HepG2 (cell line): ENCODE measurements at regions not wholly inside any gene's neighbourhood (a gene's known extent, or its start where the extent isn't known, plus 50 kb on each side); places are given as distances from the start of the nearest gene placed in this dataset.

Experiments
- BHLHE40 ChIP-seq: IDR thresholded peaks from 2 replicates; pipeline ENCODE4 v1.6.1; 2011; ENCODE audit warnings: low read length, improper control_type of control experiment
- GABPB1 ChIP-seq: IDR thresholded peaks from 2 replicates; pipeline ENCODE4 v1.6.1; 2016; ENCODE audit warnings: mild to moderate bottlenecking, missing genetic modification reagents, moderate library complexity, missing compliant biosample characterization
- HMGXB4 ChIP-seq, 2 experiments: sonication (generic) in 1 of 2; formaldehyde crosslinking in 1 of 2; IDR thresholded peaks; 2 replicates each; pipeline versions ENCODE4 v1.4.0 to v1.6.1; 2018 to 2020; ENCODE audit warnings: missing genetic modification reagents in 2 of 2, borderline replicate concordance in 1 of 2, low read depth in 1 of 2, mild to moderate bottlenecking in 1 of 2, missing biosample characterization in 1 of 2
- IKZF4 ChIP-seq: sonication (generic); formaldehyde crosslinking; IDR thresholded peaks from 2 replicates; pipeline ENCODE4 v1.5.1; 2020; ENCODE audit warnings: borderline replicate concordance, mild to moderate bottlenecking, low read depth, missing genetic modification reagents; ENCODE audit errors: not compliant biosample characterization
- JDP2 ChIP-seq: sonication (generic); formaldehyde crosslinking; IDR thresholded peaks from 2 replicates; pipeline ENCODE4 v1.8.1; 2022; ENCODE audit warnings: missing genetic modification reagents, borderline replicate concordance
- NAIF1 ChIP-seq: sonication (generic); formaldehyde crosslinking; IDR thresholded peaks from 2 replicates; pipeline ENCODE4 v1.5.0; 2020; ENCODE audit warnings: mild to moderate bottlenecking, missing genetic modification reagents, borderline replicate concordance
- NFKBIZ ChIP-seq: IDR thresholded peaks from 2 replicates; pipeline ENCODE4 v1.6.1; 2018; ENCODE audit warnings: missing genetic modification reagents, missing compliant biosample characterization
- PRDM15 ChIP-seq: sonication (generic); formaldehyde crosslinking; IDR thresholded peaks from 2 replicates; pipeline ENCODE4 v1.4.0; 2020; ENCODE audit warnings: missing genetic modification reagents
- REL ChIP-seq: sonication (generic); formaldehyde crosslinking; conservative IDR thresholded peaks from 2 replicates; pipeline ENCODE4 v1.8.0; 2022; ENCODE audit warnings: mild to moderate bottlenecking, missing genetic modification reagents, moderate library complexity
- SSRP1 ChIP-seq: IDR thresholded peaks from 2 replicates; pipeline ENCODE4 v1.6.1; 2016; ENCODE audit warnings: control low read depth
- STAG1 ChIP-seq: sonication (generic); formaldehyde crosslinking; IDR thresholded peaks from 2 replicates; pipeline ENCODE4 v1.4.0; 2020; ENCODE audit warnings: missing genetic modification reagents
- TERF1 ChIP-seq: sonication (generic); formaldehyde crosslinking; IDR thresholded peaks from 2 replicates; pipeline ENCODE4 v1.8.0; 2022; ENCODE audit warnings: mild to moderate bottlenecking, missing genetic modification reagents, moderate library complexity
- ZC3H13 ChIP-seq: sonication (generic); formaldehyde crosslinking; IDR thresholded peaks from 2 replicates; pipeline ENCODE4 v1.8.1; 2023; ENCODE audit warnings: mild to moderate bottlenecking, missing genetic modification reagents, moderate library complexity
- ZC3H4 ChIP-seq: sonication (generic); formaldehyde crosslinking; IDR thresholded peaks from 2 replicates; pipeline ENCODE4 v1.4.0; 2020; ENCODE audit warnings: missing genetic modification reagents, borderline replicate concordance
- ZEB1 ChIP-seq: IDR thresholded peaks from 2 replicates; pipeline ENCODE4 v1.6.1; 2012; ENCODE audit warnings: mild to moderate bottlenecking, low read depth, inconsistent platforms; ENCODE audit not compliant: insufficient replicate concordance
- ZNF280D ChIP-seq: sonication (generic); formaldehyde crosslinking; IDR thresholded peaks from 2 replicates; pipeline ENCODE4 v1.5.1; 2020; ENCODE audit warnings: mild to moderate bottlenecking, missing genetic modification reagents
- ZNF747 ChIP-seq: sonication (generic); formaldehyde crosslinking; IDR thresholded peaks from 2 replicates; pipeline ENCODE4 v1.8.1; 2023; ENCODE audit warnings: missing genetic modification reagents, mild to moderate bottlenecking, borderline replicate concordance
- ZSCAN22 ChIP-seq: sonication (generic); formaldehyde crosslinking; IDR thresholded peaks from 2 replicates; pipeline ENCODE4 v1.4.0; 2020; ENCODE audit warnings: mild to moderate bottlenecking, missing genetic modification reagents

GRCh38 chr3:188003188-188004171 lies 150.5 kb upstream of the LPP start (continued):
- TF ChIP-seq BHLHE40: no peak
- no peak for TF ChIP-seq ZEB1
- TF ChIP-seq ZNF747: peak; percentile 46; the same call in 1 of the 2 replicates
- TF ChIP-seq ZC3H13 (CRISPR knock-in tag): no peak
- TF ChIP-seq PRDM15 (CRISPR knock-in tag): peak; percentile 72; the same call in 1 of the 2 replicates
- TF ChIP-seq JDP2 (CRISPR knock-in tag): no peak
- peak in 1 of 2 experiments; percentile 53; a peak in 2 of 4 replicates for TF ChIP-seq HMGXB4 (CRISPR knock-in tag; IDR thresholded peaks at IDR 0.05; ENCODE audit: borderline replicate concordance in 1 of 2, low read depth in 1 of 2)
- TF ChIP-seq ZC3H4 (CRISPR knock-in tag): peak; percentile 87; the same call in 1 of the 2 replicates
- TF ChIP-seq IKZF4 (CRISPR knock-in tag): peak; percentile 19
- no peak; the same call in 1 of the 2 replicates for TF ChIP-seq GABPB1 (CRISPR knock-in tag)
- no peak for TF ChIP-seq TERF1 (CRISPR knock-in tag)
- no peak for TF ChIP-seq ZSCAN22 (CRISPR knock-in tag)
- TF ChIP-seq STAG1 (CRISPR knock-in tag): peak; percentile 22
- TF ChIP-seq REL (CRISPR knock-in tag): no peak
- TF ChIP-seq NFKBIZ (CRISPR knock-in tag): no peak
- TF ChIP-seq SSRP1 (CRISPR knock-in tag): 0 out of 2 replicates have a peak, but pooled peaks have one; percentile 55
- TF ChIP-seq NAIF1 (CRISPR knock-in tag): 0 out of 2 replicates have a peak, but pooled peaks have one; percentile 9
- no peak for TF ChIP-seq ZNF280D (CRISPR knock-in tag)
